ENCODE measurements at regions not wholly inside any gene's neighbourhood (a gene's known extent, or its start where the extent isn't known, plus 50 kb on each side); places are given as distances from the start of the nearest gene placed in this dataset.
"Not testable (repeated sequence)": the region's sequence is repeated elsewhere in the genome, so short reads cannot be mapped to it uniquely, and the experiment has no call there.

DNA sequence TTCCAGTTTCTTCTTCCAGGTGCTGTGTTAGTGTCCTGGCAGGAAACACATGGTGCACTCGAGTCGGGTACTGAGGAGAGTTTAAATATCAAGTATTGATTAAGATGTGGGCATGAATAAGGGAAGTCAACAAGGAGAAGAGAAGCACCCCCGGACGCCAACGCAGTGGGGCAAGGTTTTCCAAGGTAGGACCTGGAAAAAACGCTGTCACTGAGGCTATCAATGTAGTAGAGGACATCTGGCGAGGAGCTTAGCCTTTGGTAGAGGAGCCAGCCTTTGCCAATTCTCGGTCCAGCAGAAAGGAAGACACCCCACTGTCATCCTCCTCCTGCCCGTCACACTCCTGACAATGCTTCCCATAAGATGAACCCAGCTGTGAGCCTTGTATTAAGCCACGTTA lies 159.6 kb downstream of the TEX36 start:
- WGBS, 2 donors = 70 to 76% methylated on average over 10 of the region's 10 CpGs
- intact Hi-C loops (cut with DNase I) = no loop called here
- TF ChIP-seq POLR2A (IDR thresholded peaks at IDR 0.05) (no peak), CTCF (IDR thresholded peaks at IDR 0.05) (no peak)

GRCh38 chr10:125521721-125522680 lies 161.0 kb downstream of the TEX36 start:
- no peak overlapping the region for H3K4me3 ChIP-seq
- DNase-seq = peak in 1 of 4 donors; percentile 21
- 53 to 56% methylated on average over 15 to 17 of the region's 17 CpGs for WGBS, 2 donors
- intact Hi-C loops (cut with DNase I) = no loop called here
- TF ChIP-seq CTCF (IDR thresholded peaks at IDR 0.05) = peak in 5 of 7 experiments; percentile 20 to 52 (median 36)
- TF ChIP-seq POLR2A (IDR thresholded peaks at IDR 0.05) = no peak
- no peak overlapping the region for H3K27ac ChIP-seq
- no peaks in the 10 kb centered on the region for H3K36me3 ChIP-seq (replicated peaks in 1 of 2; ENCODE audit: insufficient read depth in 1 of 2, low read depth in 2 of 2)
- H3K9me3 ChIP-seq = no peaks in the 10 kb centered on the region
- ATAC-seq = no peak
- H3K4me1 ChIP-seq = no peaks in the 10 kb centered on the region
- H3K27me3 ChIP-seq = no peaks in the 10 kb centered on the region

More for the DNA sequence above, 159.6 kb downstream of the TEX36 start:
- no peak overlapping the region for H3K27ac ChIP-seq
- no peak overlapping the region for H3K4me3 ChIP-seq
- ATAC-seq (no peak), DNase-seq (no peak)
- no peaks in the 10 kb centered on the region for H3K27me3 ChIP-seq
- no peaks in the 10 kb centered on the region for H3K36me3 ChIP-seq (replicated peaks in 1 of 2; ENCODE audit: insufficient read depth in 1 of 2, low read depth in 2 of 2)
- no peaks in the 10 kb centered on the region for H3K9me3 ChIP-seq
- H3K4me1 ChIP-seq = no peaks in the 10 kb centered on the region

DNA sequence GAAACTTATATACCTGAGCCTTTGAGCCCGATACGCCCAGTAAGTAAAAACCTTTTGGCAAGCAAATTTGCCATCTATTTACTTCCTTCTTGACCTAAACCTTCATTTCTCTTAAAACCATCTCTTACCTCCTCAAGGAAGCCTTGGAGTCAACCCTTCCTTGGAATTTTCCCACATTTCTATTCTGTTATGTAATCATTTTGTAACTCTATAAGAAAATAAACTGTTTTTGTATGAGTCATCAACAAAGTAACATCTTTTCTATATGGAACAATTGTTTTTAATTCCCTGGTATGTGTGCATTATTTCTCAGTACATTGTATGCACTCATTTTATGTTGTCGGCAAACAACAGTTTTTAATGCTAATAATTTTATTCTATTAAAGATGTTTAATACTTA lies 162.0 kb downstream of the TEX36 start:
- 92 to 94% methylated on average over 3 of the region's 3 CpGs for WGBS, 2 donors

DNA sequence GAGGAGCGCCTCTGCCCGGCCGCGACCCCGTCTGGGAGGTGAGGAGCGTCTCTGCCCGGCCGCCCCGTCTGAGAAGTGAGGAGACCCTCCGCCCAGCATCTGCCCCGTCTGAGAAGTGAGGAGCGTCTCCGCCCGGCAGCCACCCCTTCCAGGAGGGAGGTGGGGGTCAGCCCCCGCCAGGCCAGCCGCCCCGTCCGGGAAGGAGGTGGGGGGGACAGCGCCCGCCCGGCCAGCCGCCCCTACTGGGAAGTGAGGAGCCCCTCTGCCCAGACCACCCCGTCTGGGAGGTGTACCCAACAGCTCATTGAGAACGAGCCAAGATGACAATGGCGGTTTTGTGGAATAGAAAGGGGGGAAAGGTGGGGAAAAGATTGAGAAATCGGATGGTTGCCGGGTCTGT lies 164.6 kb downstream of the TEX36 start:
- ATAC-seq; DNase-seq; H3K27ac ChIP-seq; H3K4me1 ChIP-seq; H3K36me3 ChIP-seq (replicated peaks in 1 of 2; ENCODE audit: insufficient read depth in 1 of 2, low read depth in 2 of 2); intact Hi-C loops (cut with DNase I); H3K4me3 ChIP-seq; H3K27me3 ChIP-seq; H3K9me3 ChIP-seq: not testable (repeated sequence)
- 79 to 87% methylated on average over 6 to 13 of the region's 27 CpGs for WGBS, 2 donors

More for the DNA sequence above, 162.0 kb downstream of the TEX36 start:
- Histone ChIP-seq H3K36me3 (replicated peaks in 1 of 2; ENCODE audit: insufficient read depth in 1 of 2, low read depth in 2 of 2) (no peaks in the 10 kb centered on the region), H3K9me3 (no peaks in the 10 kb centered on the region), H3K4me3 (no peak overlapping the region), H3K4me1 (no peaks in the 10 kb centered on the region), H3K27ac (no peak overlapping the region), H3K27me3 (no peaks in the 10 kb centered on the region)
- no peak for ATAC-seq
- no peak for DNase-seq
- intact Hi-C loops (cut with DNase I) = no loop called here
- TF ChIP-seq CTCF (IDR thresholded peaks at IDR 0.05) (no peak), POLR2A (IDR thresholded peaks at IDR 0.05) (no peak)

- DNase-seq = no peak
- 64 to 72% methylated on average over 8 of the region's 8 CpGs for WGBS, 2 donors
- intact Hi-C loops (cut with DNase I) = no loop called here
- Histone ChIP-seq H3K4me1 (no peaks in the 10 kb centered on the region), H3K27me3 (no peaks in the 10 kb centered on the region), H3K9me3 (no peaks in the 10 kb centered on the region), H3K36me3 (replicated peaks in 1 of 2; ENCODE audit: insufficient read depth in 1 of 2, low read depth in 2 of 2) (no peaks in the 10 kb centered on the region), H3K4me3 (no peak overlapping the region), H3K27ac (no peak overlapping the region)
- no peak for ATAC-seq
- no peak for TF ChIP-seq CTCF (IDR thresholded peaks at IDR 0.05)
- TF ChIP-seq POLR2A (IDR thresholded peaks at IDR 0.05) = no peak
Observed at GRCh38 chr10:125515571-125515970, 167.4 kb downstream of the TEX36 start.
